ENCODE measurements at regions not wholly inside any gene's neighbourhood (a gene's known extent, or its start where the extent isn't known, plus 50 kb on each side); places are given as distances from the start of the nearest gene placed in this dataset.

DNA sequence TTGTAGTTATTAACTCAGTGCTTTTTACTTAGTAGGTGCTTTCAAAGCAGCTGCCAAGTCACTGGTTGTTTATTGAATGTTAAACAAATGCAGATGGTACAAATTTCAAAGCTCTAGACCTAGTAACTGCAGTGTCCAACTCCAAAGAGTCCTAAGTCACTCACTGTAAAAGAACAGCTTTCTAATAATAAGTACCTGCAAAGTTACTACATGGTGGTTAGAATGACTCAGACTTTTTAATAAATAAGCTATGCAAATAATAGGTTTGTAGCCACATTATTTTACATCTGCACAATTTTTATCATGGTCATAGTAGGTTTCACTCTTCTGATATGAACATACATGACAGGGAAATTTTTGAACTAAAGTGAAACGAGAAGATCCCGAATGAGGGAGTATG lies 1620.4 kb upstream of the CELF4 start:
- no peak for DNase-seq (ENCODE audit: low read depth in 2 of 2)
- no peak overlapping the region for H3K4me3 ChIP-seq (replicated peaks in 1 of 2; ENCODE audit: low read depth in 2 of 2, low read length in 2 of 2)
- TF ChIP-seq, protein P1, sequence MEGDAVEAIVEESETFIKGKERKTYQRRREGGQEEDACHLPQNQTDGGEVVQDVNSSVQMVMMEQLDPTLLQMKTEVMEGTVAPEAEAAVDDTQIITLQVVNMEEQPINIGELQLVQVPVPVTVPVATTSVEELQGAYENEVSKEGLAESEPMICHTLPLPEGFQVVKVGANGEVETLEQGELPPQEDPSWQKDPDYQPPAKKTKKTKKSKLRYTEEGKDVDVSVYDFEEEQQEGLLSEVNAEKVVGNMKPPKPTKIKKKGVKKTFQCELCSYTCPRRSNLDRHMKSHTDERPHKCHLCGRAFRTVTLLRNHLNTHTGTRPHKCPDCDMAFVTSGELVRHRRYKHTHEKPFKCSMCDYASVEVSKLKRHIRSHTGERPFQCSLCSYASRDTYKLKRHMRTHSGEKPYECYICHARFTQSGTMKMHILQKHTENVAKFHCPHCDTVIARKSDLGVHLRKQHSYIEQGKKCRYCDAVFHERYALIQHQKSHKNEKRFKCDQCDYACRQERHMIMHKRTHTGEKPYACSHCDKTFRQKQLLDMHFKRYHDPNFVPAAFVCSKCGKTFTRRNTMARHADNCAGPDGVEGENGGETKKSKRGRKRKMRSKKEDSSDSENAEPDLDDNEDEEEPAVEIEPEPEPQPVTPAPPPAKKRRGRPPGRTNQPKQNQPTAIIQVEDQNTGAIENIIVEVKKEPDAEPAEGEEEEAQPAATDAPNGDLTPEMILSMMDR (IDR thresholded peaks at IDR 0.05; ENCODE audit: low read depth, low read length): no peak

GRCh38 chr18:39184176-39184575 lies 1618.6 kb upstream of the CELF4 start:
- DNase-seq (ENCODE audit: low read depth in 2 of 2): no peak
- TF ChIP-seq, protein P1 (IDR thresholded peaks at IDR 0.05; ENCODE audit: low read depth, low read length): no peak
- no peak overlapping the region for H3K4me3 ChIP-seq (replicated peaks in 1 of 2; ENCODE audit: low read depth in 2 of 2, low read length in 2 of 2)

DNA sequence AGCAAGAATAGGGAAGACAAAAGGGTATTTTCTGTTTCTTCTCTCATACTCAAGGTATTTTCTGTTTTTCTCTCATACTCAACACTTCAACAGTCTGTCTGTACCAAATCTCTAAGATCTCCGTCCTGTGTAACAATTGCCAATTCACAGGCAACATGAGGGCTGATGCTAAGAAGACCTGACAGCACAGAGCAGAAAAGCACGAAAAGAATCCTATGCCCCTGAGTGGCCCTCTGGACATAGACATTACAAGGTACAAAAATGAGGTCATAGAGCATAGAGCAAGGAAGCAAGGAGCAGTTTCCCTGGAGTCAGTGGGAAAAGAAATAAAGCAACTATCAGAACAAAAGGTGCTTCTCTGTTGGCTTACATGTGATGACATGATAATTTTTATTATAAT lies 1612.6 kb upstream of the CELF4 start:
- TF ChIP-seq, protein P1 (IDR thresholded peaks at IDR 0.05; ENCODE audit: low read depth, low read length): no peak
- DNase-seq (ENCODE audit: low read depth in 2 of 2): no peak
- H3K4me3 ChIP-seq (replicated peaks in 1 of 2; ENCODE audit: low read depth in 2 of 2, low read length in 2 of 2): no peak overlapping the region

- H3K4me3 ChIP-seq (replicated peaks in 1 of 2; ENCODE audit: low read depth in 2 of 2, low read length in 2 of 2): no peak overlapping the region
- TF ChIP-seq, protein P1 (IDR thresholded peaks at IDR 0.05; ENCODE audit: low read depth, low read length): no peak
- DNase-seq (ENCODE audit: low read depth in 2 of 2): no peak
Observed at GRCh38 chr18:39172695-39173421, 1607.3 kb upstream of the CELF4 start.

DNA sequence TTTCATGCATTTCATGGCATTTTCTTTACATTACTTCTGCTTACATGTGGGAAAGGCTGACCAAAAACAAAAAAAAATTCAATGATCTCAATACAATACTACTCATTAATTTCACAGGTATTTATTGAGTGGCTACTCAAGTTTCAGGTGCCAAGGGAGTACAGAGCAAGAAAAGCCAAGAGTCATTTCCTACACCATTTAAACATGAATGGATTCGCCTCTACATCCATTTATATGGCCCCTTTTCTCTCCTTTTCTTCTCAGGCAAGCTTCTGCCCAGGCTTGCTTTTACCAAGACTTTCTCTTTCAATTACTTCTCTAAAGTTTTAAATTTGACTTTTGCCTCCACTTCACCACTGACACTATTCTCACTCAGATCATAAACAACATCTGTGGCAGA lies 1603.1 kb upstream of the CELF4 start:
- TF ChIP-seq, protein P1 (IDR thresholded peaks at IDR 0.05; ENCODE audit: low read depth, low read length): no peak
- no peak for DNase-seq (ENCODE audit: low read depth in 2 of 2)
- H3K4me3 ChIP-seq (replicated peaks in 1 of 2; ENCODE audit: low read depth in 2 of 2, low read length in 2 of 2): no peak overlapping the region

DNA sequence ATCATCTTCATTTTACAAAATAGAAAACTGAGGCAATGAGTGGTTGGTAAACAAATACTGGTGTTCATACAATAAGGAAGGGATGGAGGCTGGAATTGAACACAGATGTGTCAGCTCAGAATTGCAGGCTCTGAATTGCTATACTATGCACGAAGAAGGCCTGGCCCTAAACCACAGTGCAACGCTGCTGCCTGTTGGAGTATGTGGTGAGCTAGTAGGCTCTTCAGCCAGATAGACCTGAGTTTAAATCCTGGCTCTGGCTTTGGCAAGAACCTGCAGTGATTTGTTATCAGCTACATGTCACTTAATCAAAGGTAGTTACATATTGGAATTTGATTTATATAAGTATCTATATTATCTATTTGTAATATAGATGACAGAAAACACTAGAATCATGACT lies 1602.4 kb upstream of the CELF4 start:
- no peak overlapping the region for H3K4me3 ChIP-seq (replicated peaks in 1 of 2; ENCODE audit: low read depth in 2 of 2, low read length in 2 of 2)
- TF ChIP-seq, protein P1 (IDR thresholded peaks at IDR 0.05; ENCODE audit: low read depth, low read length): no peak
- DNase-seq (ENCODE audit: low read depth in 2 of 2): no peak

GRCh38 chr18:39166776-39167175 lies 1601.2 kb upstream of the CELF4 start:
- TF ChIP-seq, protein P1 (IDR thresholded peaks at IDR 0.05; ENCODE audit: low read depth, low read length): no peak
- no peak overlapping the region for H3K4me3 ChIP-seq (replicated peaks in 1 of 2; ENCODE audit: low read depth in 2 of 2, low read length in 2 of 2)
- DNase-seq (ENCODE audit: low read depth in 2 of 2): no peak
